HepG2 (cell line): ENCODE measurements at regions not wholly inside any gene's neighbourhood (a gene's known extent, or its start where the extent isn't known, plus 50 kb on each side); places are given as distances from the start of the nearest gene placed in this dataset.
"Not testable (repeated sequence)": the region's sequence is repeated elsewhere in the genome, so short reads cannot be mapped to it uniquely, and the experiment has no call there.

Source experiments
- ATAC-seq: fragments of 200-7000 bp; cut with Tn5 transposase; 3 replicates; pipeline ENCODE4 v1.9.1; 2020; ENCODE audit warnings: mild to moderate bottlenecking, moderate library complexity
- BruUV-seq: library from RNA; stranded (reverse); fragments of 400-500 nt; replicated peaks from 2 replicates; lab custom pipeline; 2021; lab: Mats Ljungman, UMichigan
- CTCF ChIA-PET: fragments of 300-600 bp; formaldehyde crosslinking; extraction: SDS; loops from one replicate; lab custom pipeline; 2021; ENCODE audit warnings: low total read pairs, inconsistent platforms, low intra/inter-chr PET ratio; lab: Yijun Ruan, JAX
- POLR2A ChIA-PET: fragments of 350-600 bp; sonication (Branson Sonifier 250); formaldehyde crosslinking; loops from one replicate; lab custom pipeline; 2020; ENCODE audit warnings: antibody characterized with exemption, inconsistent platforms; lab: Yijun Ruan, JAX
- DNase-seq: peaks from one replicate; pipeline ENCODE4 v3.0.0-alpha.2; 2015; ENCODE audit warnings: low spot score
- FAIRE-seq: peaks from 3 replicates; lab custom pipeline; 2011; peaks lifted over from hg19 to GRCh38; lab: Jason Lieb, UNC
- H2AFZ ChIP-seq: one replicate; pipeline ENCODE4 v1.6.1; 2011; ENCODE audit warnings: low read length, inconsistent platforms
- H3K27ac ChIP-seq: fragments of 300-600 bp; 3 replicates; pipeline ENCODE4 v1.8.0; 2011; ENCODE audit warnings: mixed run types, mild to moderate bottlenecking, mixed read lengths, low read length, inconsistent platforms; ENCODE audit not compliant: insufficient read depth; ENCODE audit errors: extremely low read length
- H3K27me3 ChIP-seq, 2 experiments: fragments of 200-600 bp in 1 of 2; 2 replicates in 1 of 2; 3 replicates in 1 of 2; pipeline versions ENCODE4 v1.6.0 to v1.8.0; 2011; ENCODE audit warnings: low read length in 2 of 2, mild to moderate bottlenecking in 2 of 2, moderate library complexity in 2 of 2, inconsistent platforms in 1 of 2; ENCODE audit not compliant: insufficient read depth in 2 of 2, control insufficient read depth in 1 of 2
- H3K36me3 ChIP-seq, 2 experiments: fragments of 200-600 bp in 1 of 2; replicated peaks in 1 of 2; 2 replicates in 1 of 2; 3 replicates in 1 of 2; pipeline versions ENCODE4 v1.5.1 to v1.8.0; 2011; ENCODE audit warnings: low read length in 2 of 2, inconsistent platforms in 1 of 2; ENCODE audit not compliant: insufficient read depth in 2 of 2, control insufficient read depth in 1 of 2
- H3K4me1 ChIP-seq: 2 replicates; pipeline ENCODE4 v1.5.1; 2012; ENCODE audit warnings: low read length, inconsistent platforms; ENCODE audit not compliant: insufficient read depth
- H3K4me2 ChIP-seq: 2 replicates; pipeline ENCODE4 v1.6.0; 2011; ENCODE audit warnings: low read depth, low read length, inconsistent platforms
- H3K4me3 ChIP-seq, 3 experiments: fragments of 200-600 bp in 1 of 3; sonication (generic), shearing (Covaris generic) in 1 of 3; replicated peaks in 1 of 3; 2 replicates each; pipeline ENCODE4 v1.5.1; 2011 to 2016; ENCODE audit warnings: low read length in 3 of 3, inconsistent platforms in 2 of 3, low read depth in 2 of 3, mild to moderate bottlenecking in 2 of 3, control low read depth in 1 of 3, mixed read lengths in 1 of 3; ENCODE audit not compliant: insufficient read depth in 1 of 3
- H3K79me2 ChIP-seq: one replicate; pipeline ENCODE4 v1.6.1; 2011; ENCODE audit warnings: low read length, inconsistent platforms; ENCODE audit not compliant: insufficient read depth
- H3K9ac ChIP-seq: 2 replicates; pipeline ENCODE4 v1.6.0; 2011; ENCODE audit warnings: mild to moderate bottlenecking, low read depth, low read length, inconsistent platforms; ENCODE audit not compliant: insufficient read depth
- H3K9me3 ChIP-seq: 2 replicates; pipeline ENCODE4 v1.5.1; 2012; ENCODE audit warnings: mild to moderate bottlenecking, low read length
- H4K20me1 ChIP-seq: 2 replicates; pipeline ENCODE4 v1.6.0; 2011; ENCODE audit warnings: inconsistent platforms, mild to moderate bottlenecking, low read length, moderate library complexity; ENCODE audit not compliant: insufficient read depth
- ATRX ChIP-seq: sonication (generic); formaldehyde crosslinking; IDR thresholded peaks from 2 replicates; pipeline ENCODE4 v1.4.0; 2020; ENCODE audit warnings: missing genetic modification reagents, borderline replicate concordance
- EZH2 ChIP-seq: conservative IDR thresholded peaks from 2 replicates; pipeline ENCODE4 v1.6.1; 2012; ENCODE audit warnings: mild to moderate bottlenecking, low read depth, low read length, moderate library complexity
- HNRNPK ChIP-seq: fragments of 200-400 bp; formaldehyde crosslinking; IDR thresholded peaks from 2 replicates; pipeline ENCODE4 v1.6.1; 2018; ENCODE audit warnings: low read length, low read depth, moderate library complexity, mild to moderate bottlenecking; ENCODE audit not compliant: poor library complexity, severe bottlenecking
- IKZF1 ChIP-seq: fragments of 450-650 bp; IDR thresholded peaks from 2 replicates; pipeline ENCODE4 v1.7.1; 2016
- TP53 ChIP-seq: sonication (generic); formaldehyde crosslinking; conservative IDR thresholded peaks from 2 replicates; pipeline ENCODE4 v1.4.0; 2020; ENCODE audit warnings: missing genetic modification reagents
- ZNF44 ChIP-seq: sonication (generic); formaldehyde crosslinking; IDR thresholded peaks from 2 replicates; pipeline ENCODE4 v1.5.1; 2020; ENCODE audit warnings: mild to moderate bottlenecking, missing genetic modification reagents
- ZNF550 ChIP-seq: sonication (generic); formaldehyde crosslinking; IDR thresholded peaks from 2 replicates; pipeline ENCODE4 v1.4.0; 2020; ENCODE audit warnings: mild to moderate bottlenecking, missing genetic modification reagents, borderline replicate concordance
- ZNF619 ChIP-seq: sonication (generic); formaldehyde crosslinking; IDR thresholded peaks from 2 replicates; pipeline ENCODE4 v1.4.0; 2020; ENCODE audit warnings: mild to moderate bottlenecking, missing genetic modification reagents
- WGBS: methylation state at CpG from one replicate; pipeline ENCODE4 v1.1.6; 2017; ENCODE audit warnings: low lambda C conversion rate; 5-methylcytosine and 5-hydroxymethylcytosine counted together
- in situ Hi-C: cut with HindIII; loops from 2 replicates; pipeline ENCODE4 v1.10.0; 2017; ENCODE audit warnings: low pct_unique_long_range_greater_than_20kb; ENCODE audit not compliant: extremely low pct_ligation_motif_present
- intact Hi-C: fragments of 100-400 bp; cut with micrococcal nuclease; formaldehyde crosslinking; loops from one replicate; pipeline ENCODE4 v1.10.0; 2022; ENCODE audit not compliant: unreplicated experiment
- TF ChIP-seq, protein P1 (sequence below): sonication (generic); formaldehyde crosslinking; IDR thresholded peaks from 2 replicates; pipeline ENCODE4 v1.8.1; 2022; ENCODE audit warnings: low read depth, mild to moderate bottlenecking, missing genetic modification reagents
- TF ChIP-seq, protein P2 (sequence below): sonication (generic); formaldehyde crosslinking; IDR thresholded peaks from 2 replicates; pipeline ENCODE4 v1.5.1; 2020; ENCODE audit warnings: missing genetic modification reagents, mild to moderate bottlenecking, borderline replicate concordance

DNA sequence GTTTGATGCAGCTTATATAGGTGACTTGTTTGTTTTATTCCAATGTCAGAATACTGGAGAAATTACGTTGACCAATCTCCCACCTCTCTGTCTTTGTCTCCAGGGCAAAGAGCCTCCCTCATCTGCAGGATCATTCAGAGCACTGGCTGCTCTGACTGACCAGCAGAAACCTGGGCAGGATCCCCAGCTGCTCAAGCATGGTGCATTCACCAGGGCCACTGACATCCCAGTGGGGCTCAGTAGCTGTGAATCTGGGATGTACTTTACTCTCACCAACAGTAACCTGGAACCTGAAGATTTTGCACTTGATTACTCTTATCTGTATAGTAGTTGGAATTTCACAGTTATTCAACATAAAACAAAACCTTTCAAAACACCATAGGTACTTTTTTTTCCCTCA, 235.9 kb downstream of the ANKRD36 start (continued):
- TF ChIP-seq, protein P1, sequence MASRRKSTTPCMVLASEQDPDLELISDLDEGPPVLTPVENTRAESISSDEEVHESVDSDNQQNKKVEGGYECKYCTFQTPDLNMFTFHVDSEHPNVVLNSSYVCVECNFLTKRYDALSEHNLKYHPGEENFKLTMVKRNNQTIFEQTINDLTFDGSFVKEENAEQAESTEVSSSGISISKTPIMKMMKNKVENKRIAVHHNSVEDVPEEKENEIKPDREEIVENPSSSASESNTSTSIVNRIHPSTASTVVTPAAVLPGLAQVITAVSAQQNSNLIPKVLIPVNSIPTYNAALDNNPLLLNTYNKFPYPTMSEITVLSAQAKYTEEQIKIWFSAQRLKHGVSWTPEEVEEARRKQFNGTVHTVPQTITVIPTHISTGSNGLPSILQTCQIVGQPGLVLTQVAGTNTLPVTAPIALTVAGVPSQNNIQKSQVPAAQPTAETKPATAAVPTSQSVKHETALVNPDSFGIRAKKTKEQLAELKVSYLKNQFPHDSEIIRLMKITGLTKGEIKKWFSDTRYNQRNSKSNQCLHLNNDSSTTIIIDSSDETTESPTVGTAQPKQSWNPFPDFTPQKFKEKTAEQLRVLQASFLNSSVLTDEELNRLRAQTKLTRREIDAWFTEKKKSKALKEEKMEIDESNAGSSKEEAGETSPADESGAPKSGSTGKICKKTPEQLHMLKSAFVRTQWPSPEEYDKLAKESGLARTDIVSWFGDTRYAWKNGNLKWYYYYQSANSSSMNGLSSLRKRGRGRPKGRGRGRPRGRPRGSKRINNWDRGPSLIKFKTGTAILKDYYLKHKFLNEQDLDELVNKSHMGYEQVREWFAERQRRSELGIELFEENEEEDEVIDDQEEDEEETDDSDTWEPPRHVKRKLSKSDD: no peak
- TF ChIP-seq ZNF550 (CRISPR knock-in tag): no peak

DNA sequence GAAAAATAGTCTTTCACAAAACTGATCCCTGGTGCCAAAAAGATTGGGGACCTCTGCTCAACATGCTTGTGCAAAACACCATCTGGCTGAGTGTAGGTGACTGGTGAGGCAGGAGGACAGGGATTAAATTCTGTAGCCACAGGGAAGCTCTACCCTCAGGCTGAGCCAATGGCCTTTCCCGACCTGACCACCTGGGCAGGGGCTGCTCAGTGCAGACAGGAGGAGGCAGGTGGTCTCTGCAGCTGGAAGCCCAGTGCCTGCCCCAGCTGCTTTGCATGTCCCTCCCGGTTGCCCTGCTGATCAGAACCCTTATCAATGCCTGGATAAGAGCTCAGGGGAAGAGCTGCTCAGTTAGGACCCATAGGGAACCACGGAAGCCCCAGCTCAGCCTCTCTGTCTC, 235.3 kb downstream of the ANKRD36 start:
- Histone ChIP-seq H4K20me1 (no peaks in the 10 kb centered on the region), H3K79me2 (no peaks in the 10 kb centered on the region), H3K27me3 (peaks cover 0 to 15% of the 10 kb centered on the region in 2 experiments; a peak in 2 of 5 replicates), H2AFZ (no peak overlapping the region), H3K27ac (no peak overlapping the region), H3K4me1 (no peaks in the 10 kb centered on the region), H3K36me3 (no peaks in the 10 kb centered on the region), H3K4me3 (no peak overlapping the region), H3K9me3 (no peaks in the 10 kb centered on the region), H3K9ac (no peak overlapping the region), H3K4me2 (no peak overlapping the region)
- ChIA-PET POLR2A (no interaction called here), CTCF (no interaction called here)
- ATAC-seq (no peak), FAIRE-seq (no peak), DNase-seq (no peak)
- intact Hi-C loops (no loop called here), in situ Hi-C loops (no loop called here)
- no TSS peak for BruUV-seq
- TF ChIP-seq ZNF619 (CRISPR knock-in tag): no peak
- TF ChIP-seq, protein P2, sequence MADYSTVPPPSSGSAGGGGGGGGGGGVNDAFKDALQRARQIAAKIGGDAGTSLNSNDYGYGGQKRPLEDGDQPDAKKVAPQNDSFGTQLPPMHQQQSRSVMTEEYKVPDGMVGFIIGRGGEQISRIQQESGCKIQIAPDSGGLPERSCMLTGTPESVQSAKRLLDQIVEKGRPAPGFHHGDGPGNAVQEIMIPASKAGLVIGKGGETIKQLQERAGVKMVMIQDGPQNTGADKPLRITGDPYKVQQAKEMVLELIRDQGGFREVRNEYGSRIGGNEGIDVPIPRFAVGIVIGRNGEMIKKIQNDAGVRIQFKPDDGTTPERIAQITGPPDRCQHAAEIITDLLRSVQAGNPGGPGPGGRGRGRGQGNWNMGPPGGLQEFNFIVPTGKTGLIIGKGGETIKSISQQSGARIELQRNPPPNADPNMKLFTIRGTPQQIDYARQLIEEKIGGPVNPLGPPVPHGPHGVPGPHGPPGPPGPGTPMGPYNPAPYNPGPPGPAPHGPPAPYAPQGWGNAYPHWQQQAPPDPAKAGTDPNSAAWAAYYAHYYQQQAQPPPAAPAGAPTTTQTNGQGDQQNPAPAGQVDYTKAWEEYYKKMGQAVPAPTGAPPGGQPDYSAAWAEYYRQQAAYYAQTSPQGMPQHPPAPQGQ (CRISPR knock-in tag): no peak
- TF ChIP-seq HNRNPK: no peak
- TF ChIP-seq EZH2: no peak
- TF ChIP-seq IKZF1: no peak
- no peak for TF ChIP-seq TP53 (CRISPR knock-in tag)
- no peak for TF ChIP-seq ZNF44 (CRISPR knock-in tag)
- no peak for TF ChIP-seq ATRX (CRISPR knock-in tag)
- WGBS: 0% methylated on average over 3 of the region's 3 CpGs

DNA sequence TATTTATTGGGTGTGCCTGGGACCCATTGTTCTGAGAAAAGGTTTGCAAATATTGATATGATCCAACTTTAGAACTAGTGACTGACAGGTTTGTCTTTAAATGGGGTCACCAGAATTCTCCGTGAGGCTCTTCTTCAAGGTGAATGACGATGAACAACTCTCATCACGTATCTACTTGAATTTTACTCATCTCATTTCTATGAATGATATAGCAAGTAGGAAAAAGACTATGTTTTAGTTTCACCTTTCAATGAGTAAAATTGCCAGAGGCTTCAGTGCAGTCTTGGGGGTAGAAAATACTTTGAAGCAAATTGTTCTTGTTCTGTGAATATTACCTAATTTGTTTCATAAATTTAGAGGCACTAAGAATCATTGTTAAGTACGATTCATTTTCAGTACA, 232.0 kb downstream of the ANKRD36 start:
- H3K79me2 ChIP-seq, FAIRE-seq, CTCF ChIA-PET, H3K4me2 ChIP-seq, in situ Hi-C loops, BruUV-seq, H3K27ac ChIP-seq, H3K9ac ChIP-seq, H3K4me1 ChIP-seq, H3K27me3 ChIP-seq, H3K9me3 ChIP-seq, H3K36me3 ChIP-seq, ATAC-seq, H4K20me1 ChIP-seq, H2AFZ ChIP-seq, H3K4me3 ChIP-seq, DNase-seq, POLR2A ChIA-PET, intact Hi-C loops: not testable (repeated sequence)
- WGBS: no CpG with 5 or more reads among the region's 4 CpGs
